BE2C (cell line): ENCODE measurements at regions not wholly inside any gene's neighbourhood (a gene's known extent, or its start where the extent isn't known, plus 50 kb on each side); places are given as distances from the start of the nearest gene placed in this dataset.

Experiments used
- DNase-seq: peaks from one replicate; pipeline ENCODE4 v3.0.0-alpha.2; 2020
- H3K27me3 ChIP-seq: fragments of 250-450 bp; sonication (Bioruptor Pico); 2 replicates; pipeline ENCODE4 v1.5.1; 2020; ENCODE audit warnings: mild to moderate bottlenecking
- H3K36me3 ChIP-seq: fragments of 250-450 bp; sonication (Bioruptor Pico); 2 replicates; pipeline ENCODE4 v1.5.1; 2020; ENCODE audit warnings: mild to moderate bottlenecking
- H3K4me1 ChIP-seq: fragments of 250-450 bp; sonication (Bioruptor Pico); 2 replicates; pipeline ENCODE4 v1.5.1; 2020
- H3K4me3 ChIP-seq: 2 replicates; pipeline ENCODE4 v1.5.1; 2011; ENCODE audit warnings: low read depth, low read length
- H3K9me3 ChIP-seq: fragments of 250-450 bp; sonication (Bioruptor Pico); 2 replicates; pipeline ENCODE4 v1.5.1; 2020
- TF ChIP-seq, protein P1 (sequence below): IDR thresholded peaks from 2 replicates; pipeline ENCODE4 v1.5.1; 2012; ENCODE audit warnings: mild to moderate bottlenecking, low read depth, low read length

GRCh38 chr21:28663111-28663693 lies 329.5 kb downstream of the LTN1 start:
- no peaks in the 10 kb centered on the region for H3K9me3 ChIP-seq
- peaks cover 2% of the 10 kb centered on the region; the same call in 1 of the 2 replicates for H3K4me1 ChIP-seq
- H3K4me3 ChIP-seq, result no peak overlapping the region
- no peaks in the 10 kb centered on the region for H3K27me3 ChIP-seq
- TF ChIP-seq, protein P1, sequence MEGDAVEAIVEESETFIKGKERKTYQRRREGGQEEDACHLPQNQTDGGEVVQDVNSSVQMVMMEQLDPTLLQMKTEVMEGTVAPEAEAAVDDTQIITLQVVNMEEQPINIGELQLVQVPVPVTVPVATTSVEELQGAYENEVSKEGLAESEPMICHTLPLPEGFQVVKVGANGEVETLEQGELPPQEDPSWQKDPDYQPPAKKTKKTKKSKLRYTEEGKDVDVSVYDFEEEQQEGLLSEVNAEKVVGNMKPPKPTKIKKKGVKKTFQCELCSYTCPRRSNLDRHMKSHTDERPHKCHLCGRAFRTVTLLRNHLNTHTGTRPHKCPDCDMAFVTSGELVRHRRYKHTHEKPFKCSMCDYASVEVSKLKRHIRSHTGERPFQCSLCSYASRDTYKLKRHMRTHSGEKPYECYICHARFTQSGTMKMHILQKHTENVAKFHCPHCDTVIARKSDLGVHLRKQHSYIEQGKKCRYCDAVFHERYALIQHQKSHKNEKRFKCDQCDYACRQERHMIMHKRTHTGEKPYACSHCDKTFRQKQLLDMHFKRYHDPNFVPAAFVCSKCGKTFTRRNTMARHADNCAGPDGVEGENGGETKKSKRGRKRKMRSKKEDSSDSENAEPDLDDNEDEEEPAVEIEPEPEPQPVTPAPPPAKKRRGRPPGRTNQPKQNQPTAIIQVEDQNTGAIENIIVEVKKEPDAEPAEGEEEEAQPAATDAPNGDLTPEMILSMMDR, result no peak
- no peak for DNase-seq
- no peaks in the 10 kb centered on the region for H3K36me3 ChIP-seq

GRCh38 chr21:28657566-28657965 lies 335.1 kb downstream of the LTN1 start:
- Histone ChIP-seq H3K4me1 (no peaks in the 10 kb centered on the region), H3K4me3 (no peak overlapping the region), H3K36me3 (no peaks in the 10 kb centered on the region), H3K27me3 (no peaks in the 10 kb centered on the region), H3K9me3 (no peaks in the 10 kb centered on the region)
- no peak for DNase-seq
- TF ChIP-seq, protein P1, result no peak

- TF ChIP-seq, protein P1, result no peak
- no peak for DNase-seq
- no peaks in the 10 kb centered on the region for H3K4me1 ChIP-seq
- no peak overlapping the region for H3K4me3 ChIP-seq
- no peaks in the 10 kb centered on the region for H3K9me3 ChIP-seq
- H3K27me3 ChIP-seq, result no peaks in the 10 kb centered on the region
- H3K36me3 ChIP-seq, result no peaks in the 10 kb centered on the region
These were observed 337.2 kb downstream of the LTN1 start for GRCh38 chr21:28655471-28655870.

- Histone ChIP-seq H3K4me1 (no peaks in the 10 kb centered on the region), H3K9me3 (no peaks in the 10 kb centered on the region), H3K4me3 (no peak overlapping the region), H3K36me3 (no peaks in the 10 kb centered on the region), H3K27me3 (no peaks in the 10 kb centered on the region)
- TF ChIP-seq, protein P1, result no peak
- no peak for DNase-seq
These were observed 338.3 kb downstream of the LTN1 start for GRCh38 chr21:28654406-28654805.

DNA sequence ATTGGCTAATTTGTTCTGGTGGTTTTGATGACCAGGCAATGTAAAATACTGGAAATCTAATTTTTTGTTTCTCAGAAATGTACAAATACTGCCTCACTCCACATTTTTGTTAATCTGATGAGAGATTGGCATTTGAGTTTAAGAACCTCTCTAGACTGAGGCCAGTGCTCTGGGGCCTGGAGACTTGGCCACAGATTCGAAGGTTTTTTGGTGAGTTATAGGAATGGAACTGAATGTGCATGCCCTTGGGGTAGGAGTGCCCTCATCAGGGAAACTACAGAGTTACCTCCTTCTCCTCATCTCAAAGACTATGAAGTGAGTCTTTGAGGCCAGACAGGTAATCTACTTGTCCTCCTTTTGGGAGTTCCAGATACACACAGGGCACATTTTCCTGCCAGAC lies 347.9 kb downstream of the LTN1 start:
- Histone ChIP-seq H3K9me3 (no peaks in the 10 kb centered on the region), H3K4me3 (no peak overlapping the region), H3K4me1 (no peaks in the 10 kb centered on the region; the same call in 1 of the 2 replicates), H3K27me3 (no peaks in the 10 kb centered on the region), H3K36me3 (no peaks in the 10 kb centered on the region)
- DNase-seq, result no peak
- TF ChIP-seq, protein P1, result no peak

DNA sequence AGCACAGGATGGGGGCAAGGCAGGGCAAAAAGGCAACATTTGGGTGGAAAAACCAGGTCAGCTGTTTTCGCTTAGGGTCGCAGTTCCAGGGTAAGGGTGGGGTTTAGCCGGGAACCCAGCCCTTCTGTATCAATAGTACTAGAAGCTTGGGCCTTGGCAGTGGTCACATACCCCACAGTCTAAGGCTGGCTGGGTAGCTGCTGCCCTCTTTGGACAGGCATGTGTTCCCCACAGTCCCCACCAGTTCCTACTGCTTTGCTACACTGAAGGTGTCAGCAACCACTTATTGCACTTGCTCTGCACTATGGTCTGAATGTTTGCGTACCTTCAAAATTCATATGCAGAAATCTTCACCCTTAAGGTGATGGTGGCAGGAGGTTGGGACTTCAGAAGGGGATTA lies 349.8 kb downstream of the LTN1 start:
- Histone ChIP-seq H3K4me3 (no peak overlapping the region), H3K36me3 (no peaks in the 10 kb centered on the region), H3K9me3 (no peaks in the 10 kb centered on the region), H3K27me3 (no peaks in the 10 kb centered on the region), H3K4me1 (no peaks in the 10 kb centered on the region; the same call in 1 of the 2 replicates)
- no peak for DNase-seq
- TF ChIP-seq, protein P1, result no peak
